GM12865 (cell line): ENCODE measurements at regions not wholly inside any gene's neighbourhood (a gene's known extent, or its start where the extent isn't known, plus 50 kb on each side); places are given as distances from the start of the nearest gene placed in this dataset.

Experiments
- DNase-seq: peaks from one replicate; pipeline ENCODE4 v3.0.0; 2010; ENCODE audit warnings: low read depth
- H3K4me3 ChIP-seq: 2 replicates; pipeline ENCODE4 v1.5.1; 2011; ENCODE audit warnings: mild to moderate bottlenecking, low read depth, low read length, control low read depth
- CTCF ChIP-seq: IDR thresholded peaks from 2 replicates; pipeline ENCODE4 v1.5.1; 2011; ENCODE audit warnings: low read length, control low read depth, low read depth, inconsistent platforms; ENCODE audit not compliant: insufficient read depth; ENCODE audit errors: missing control alignments

- TF ChIP-seq CTCF = no peak
- no peak overlapping the region for H3K4me3 ChIP-seq
- DNase-seq = no peak
These were observed 417.2 kb downstream of the TLR4 start for GRCh38 chr9:118121361-118121760.

GRCh38 chr9:118128313-118128712, 424.1 kb downstream of the TLR4 start:
- no peak for TF ChIP-seq CTCF
- no peak for DNase-seq
- H3K4me3 ChIP-seq = no peak overlapping the region

GRCh38 chr9:118129541-118129940, 425.3 kb downstream of the TLR4 start:
- no peak for TF ChIP-seq CTCF
- no peak overlapping the region for H3K4me3 ChIP-seq
- DNase-seq = no peak

- no peak overlapping the region for H3K4me3 ChIP-seq
- TF ChIP-seq CTCF = no peak
- no peak for DNase-seq
These were observed 444.8 kb downstream of the TLR4 start for GRCh38 chr9:118148990-118149389.

- TF ChIP-seq CTCF = no peak
- no peak overlapping the region for H3K4me3 ChIP-seq
- DNase-seq = no peak
These were observed 452.6 kb downstream of the TLR4 start for GRCh38 chr9:118156846-118157245.

- no peak for DNase-seq
- H3K4me3 ChIP-seq = no peak overlapping the region
- TF ChIP-seq CTCF = no peak
These were observed 458.5 kb downstream of the TLR4 start for GRCh38 chr9:118162716-118163115.

GRCh38 chr9:118163751-118164150, 459.5 kb downstream of the TLR4 start:
- TF ChIP-seq CTCF = no peak
- H3K4me3 ChIP-seq = no peak overlapping the region
- no peak for DNase-seq
